DMS114 treated with DMSO at 0.1 percent for 48 hours (cell line): ENCODE measurements at regions not wholly inside any gene's neighbourhood (a gene's known extent, or its start where the extent isn't known, plus 50 kb on each side); places are given as distances from the start of the nearest gene placed in this dataset.

Experiments
- DNase-seq: peaks from one replicate; lab custom pipeline; 2025; ENCODE audit not compliant: unreplicated experiment; lab: John Stamatoyannopoulos, UW

DNA sequence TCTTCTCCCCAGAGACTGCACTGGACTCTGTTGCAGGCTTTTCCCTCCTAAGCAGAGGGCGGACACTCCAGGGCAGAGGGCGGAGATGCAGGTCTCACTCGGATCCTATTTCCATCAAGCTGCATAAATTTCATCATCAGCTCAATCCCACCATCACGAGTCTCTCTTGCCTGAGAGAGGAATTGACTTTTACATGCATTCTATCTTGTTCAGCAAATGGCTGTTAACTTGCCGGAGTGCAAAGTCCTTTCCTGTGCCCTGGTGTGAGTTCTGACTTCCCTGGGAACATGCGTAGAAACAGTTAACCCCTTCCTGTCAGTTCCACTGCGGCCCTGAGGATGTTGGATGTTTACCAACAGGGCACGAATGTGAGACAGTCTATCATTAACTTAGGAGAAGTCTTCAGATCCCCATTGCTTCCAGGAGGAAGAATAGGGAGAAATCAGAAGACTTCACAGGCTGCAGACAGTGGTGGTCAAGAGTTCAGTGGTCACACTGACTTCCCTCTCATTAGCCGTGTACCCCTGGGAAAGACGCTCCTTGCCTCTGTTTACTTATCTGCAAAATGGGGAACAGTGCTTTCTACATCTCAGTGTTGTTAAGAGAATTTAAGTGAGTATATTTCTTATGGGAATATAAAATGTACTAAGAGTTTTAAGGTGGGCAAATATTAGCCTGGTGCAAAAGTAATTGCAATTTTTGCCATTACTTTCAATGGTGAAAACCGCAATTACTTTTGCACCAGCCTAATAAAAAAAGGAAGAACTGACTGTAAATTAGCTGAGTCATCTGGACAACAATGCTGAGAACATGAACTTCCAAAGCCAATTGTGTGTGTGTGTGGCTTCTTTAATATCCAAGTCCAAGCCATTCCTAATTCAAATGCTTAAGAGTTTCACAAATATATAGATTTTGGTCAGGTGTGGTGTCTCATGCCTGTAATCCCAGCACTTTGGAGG lies 248.0 kb downstream of the DRD1 start:
- no peak for DNase-seq

GRCh38 chr5:175181331-175181730 lies 262.7 kb downstream of the DRD1 start:
- no peak for DNase-seq

DNA sequence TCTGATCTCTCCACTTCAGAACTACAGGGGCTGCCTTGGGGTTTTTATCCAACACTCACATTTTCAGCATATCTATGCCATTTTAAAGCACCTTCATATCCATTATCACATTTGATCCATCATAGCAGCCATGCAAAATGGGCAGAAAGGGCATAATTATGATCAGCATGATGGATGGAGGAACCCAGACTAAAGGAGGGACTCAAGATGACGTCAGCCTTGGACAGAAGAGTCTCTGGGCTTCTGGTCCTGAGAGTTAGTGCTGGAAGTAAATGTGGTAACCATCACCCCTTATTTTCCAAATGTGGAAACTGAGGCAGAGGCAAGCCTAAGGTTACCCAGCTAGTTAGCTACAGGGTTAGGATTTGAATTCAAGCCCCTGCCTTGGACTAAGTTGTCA lies 273.1 kb downstream of the DRD1 start:
- DNase-seq = no peak

- no peak for DNase-seq
These were observed 275.0 kb downstream of the DRD1 start for GRCh38 chr5:175168882-175169507.

DNA sequence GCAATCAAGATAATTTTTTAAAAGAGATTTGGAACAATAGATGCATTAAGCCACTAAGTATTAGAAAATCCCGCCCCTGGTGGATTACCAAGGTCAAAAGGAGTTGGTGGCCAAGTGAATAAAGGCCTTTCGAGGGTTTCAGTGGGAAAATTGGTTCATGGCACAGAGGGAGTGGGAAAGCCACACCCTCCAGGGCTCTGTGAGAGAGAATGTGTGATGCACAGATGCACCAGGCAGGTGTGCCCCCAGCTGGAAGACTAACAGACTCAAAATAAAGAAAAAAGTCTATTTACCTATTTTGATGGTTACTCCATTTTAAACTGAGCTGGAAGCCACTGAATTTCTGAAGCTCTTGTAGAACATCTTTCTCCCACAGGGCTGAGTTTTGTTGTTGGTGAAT lies 278.0 kb downstream of the DRD1 start:
- DNase-seq = no peak

GRCh38 chr5:175163586-175164275 lies 280.3 kb downstream of the DRD1 start:
- DNase-seq = no peak

- no peak for DNase-seq
These were observed 281.9 kb downstream of the DRD1 start for GRCh38 chr5:175162036-175162435.

DNA sequence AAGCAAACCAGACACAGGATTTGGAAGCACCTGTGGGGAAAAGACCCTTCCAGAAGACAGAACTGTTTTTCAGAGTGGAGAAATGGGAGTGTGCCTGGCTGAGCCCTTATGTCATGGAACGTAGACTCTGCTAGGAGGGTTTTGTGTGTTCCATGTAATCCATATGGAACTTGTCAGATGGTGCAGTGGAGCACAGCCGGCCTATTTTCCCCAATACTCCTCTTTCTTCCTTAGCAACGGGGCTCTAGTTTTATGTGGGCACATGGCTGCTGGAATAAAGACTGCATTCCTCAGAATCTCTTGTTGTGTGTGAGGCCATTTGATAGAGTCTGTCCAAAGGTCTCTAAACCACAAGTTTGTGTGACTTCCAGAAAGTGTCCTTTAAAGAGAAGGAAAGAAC lies 284.0 kb downstream of the DRD1 start:
- no peak for DNase-seq

DNA sequence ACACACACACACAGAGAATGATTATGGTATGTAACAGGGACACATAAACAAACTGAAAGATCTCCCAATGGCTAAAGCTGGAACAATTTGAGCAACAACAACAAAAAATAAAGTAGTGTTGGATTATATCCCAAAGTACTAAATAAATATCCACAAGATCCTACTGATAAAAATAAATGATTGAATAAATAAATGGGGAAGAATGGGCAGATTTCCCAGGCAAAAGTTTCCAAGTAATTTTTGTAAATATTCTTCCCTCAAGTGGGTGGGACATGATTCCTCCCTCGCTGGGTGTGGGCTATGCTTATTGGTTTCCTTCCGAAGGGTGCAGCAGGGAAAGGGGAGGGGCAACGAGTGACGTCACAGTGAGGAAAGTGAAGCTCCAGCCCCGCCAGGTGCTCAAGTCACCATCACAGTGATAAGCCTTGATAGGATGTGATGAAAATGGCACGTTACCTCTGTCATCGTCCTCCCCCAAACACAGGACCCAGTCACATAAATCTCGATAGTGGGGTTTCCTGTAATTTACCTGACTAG lies 295.3 kb downstream of the DRD1 start:
- no peak for DNase-seq

DNA sequence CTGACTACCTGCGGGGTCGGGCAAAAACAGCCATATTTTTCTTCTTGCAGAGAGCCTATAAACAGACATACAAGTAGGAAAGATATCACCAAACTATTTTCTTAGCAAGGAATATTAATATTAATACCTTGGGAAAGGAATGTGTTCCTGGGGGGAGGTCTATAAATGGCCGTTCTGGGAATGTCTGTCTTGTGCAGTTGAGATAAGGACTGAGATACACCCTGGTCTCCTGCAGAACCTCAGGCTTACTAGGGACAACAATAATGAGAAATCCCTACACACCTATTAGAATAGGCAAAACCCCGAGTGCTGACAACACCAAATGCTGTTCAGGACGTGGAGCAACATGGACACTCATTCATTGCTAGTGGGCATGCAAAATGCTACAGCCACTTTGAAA lies 297.2 kb downstream of the DRD1 start:
- no peak for DNase-seq

DNA sequence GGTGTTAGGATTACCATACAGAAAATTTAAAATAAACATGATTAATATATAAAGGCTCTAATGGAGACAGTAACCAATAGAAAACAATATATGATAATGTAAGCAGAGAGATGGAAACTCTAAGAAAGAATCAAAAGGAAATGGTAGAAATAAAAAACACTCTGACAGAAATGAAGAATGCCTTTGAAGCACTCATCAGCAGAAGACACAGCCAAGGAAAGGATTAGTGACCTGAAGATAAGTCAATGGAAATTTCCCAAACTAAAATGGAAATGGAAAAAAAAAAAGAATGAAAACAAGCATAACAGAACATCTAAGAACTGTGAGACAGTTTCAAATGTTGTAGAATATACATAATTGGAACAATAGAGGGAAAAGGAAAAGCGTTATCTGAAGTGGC lies 302.6 kb downstream of the DRD1 start:
- no peak for DNase-seq

- DNase-seq = no peak
These were observed 310.8 kb downstream of the DRD1 start for GRCh38 chr5:175133185-175133584.

DNA sequence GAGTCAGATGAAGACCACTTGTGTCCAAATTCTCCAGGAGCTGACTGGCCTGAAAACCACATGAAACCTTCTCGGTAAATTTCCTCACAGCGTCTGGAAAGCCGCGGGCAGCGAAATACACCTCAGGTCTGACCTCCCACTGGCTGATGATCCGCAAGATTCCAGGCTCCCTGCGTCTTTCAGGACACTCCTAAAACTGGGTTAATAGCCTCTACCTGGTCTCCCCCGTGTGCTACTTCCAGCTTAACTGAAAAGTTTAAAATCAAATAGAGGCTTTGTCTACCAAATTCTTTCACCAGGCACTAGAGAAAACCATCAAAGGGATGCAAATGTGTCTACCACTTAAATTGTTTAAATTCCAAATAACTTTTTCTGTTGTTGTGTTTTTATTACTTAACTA lies 312.6 kb downstream of the DRD1 start:
- no peak for DNase-seq

DNA sequence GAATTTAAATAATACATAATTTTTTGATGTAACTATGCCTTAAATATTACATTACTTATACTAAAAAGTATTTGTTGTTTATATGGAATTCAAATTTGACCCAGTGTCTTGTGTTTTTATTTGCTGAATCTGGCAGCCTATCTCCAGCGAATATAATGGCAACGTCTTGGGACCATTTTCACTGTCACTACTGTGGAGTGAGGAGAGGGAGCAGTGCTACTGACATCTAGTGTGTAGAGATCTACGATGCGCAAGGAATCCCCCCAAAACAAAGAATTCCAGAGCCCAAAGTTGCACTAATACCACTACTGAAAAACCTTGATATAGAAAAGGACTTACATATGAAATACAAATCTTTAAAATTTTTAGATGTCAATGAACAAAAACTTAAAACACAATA lies 314.4 kb downstream of the DRD1 start:
- no peak for DNase-seq

DNA sequence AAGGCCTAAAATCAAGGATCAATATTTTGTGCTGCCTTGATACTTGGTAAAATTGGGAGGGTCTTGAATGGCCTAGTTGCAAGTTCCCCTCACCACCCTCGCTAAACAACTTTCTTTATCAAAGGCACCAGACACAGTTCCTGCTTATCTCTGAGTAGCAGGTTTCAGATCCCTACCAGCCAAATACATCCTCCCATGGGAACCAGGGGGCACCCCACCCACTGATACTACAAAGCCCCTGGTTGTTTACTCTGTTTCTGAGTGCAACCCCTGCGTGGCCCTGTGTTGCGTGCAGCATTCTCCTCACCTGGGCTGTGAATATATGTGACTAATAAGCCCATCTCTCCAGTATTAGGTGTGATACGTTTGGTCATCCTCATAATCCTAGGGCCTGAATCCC lies 314.9 kb downstream of the DRD1 start:
- no peak for DNase-seq

GRCh38 chr5:175124821-175125220 lies 319.2 kb downstream of the DRD1 start:
- no peak for DNase-seq

GRCh38 chr5:175124251-175124813 lies 319.6 kb downstream of the DRD1 start:
- no peak for DNase-seq

GRCh38 chr5:175123542-175123941 lies 320.4 kb downstream of the DRD1 start:
- no peak for DNase-seq

DNA sequence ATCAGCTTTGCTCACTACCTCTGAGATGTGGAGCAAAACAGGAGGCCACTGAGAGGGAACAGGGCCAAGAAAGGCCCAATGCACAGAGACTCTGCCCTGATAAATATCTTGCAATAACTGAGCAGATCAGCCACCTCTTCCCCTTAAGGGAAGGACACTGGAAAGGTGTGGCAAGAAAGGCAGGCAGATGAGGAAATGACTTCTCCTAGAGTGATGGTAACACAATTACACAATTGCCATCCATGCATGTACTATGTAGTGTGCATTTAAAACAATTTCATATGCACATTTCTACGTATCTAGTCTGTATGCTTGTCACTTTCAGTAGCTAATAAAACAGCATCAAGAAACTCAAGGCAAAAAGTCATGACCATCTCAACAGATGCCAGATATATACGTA lies 322.5 kb downstream of the DRD1 start:
- DNase-seq = no peak

DNA sequence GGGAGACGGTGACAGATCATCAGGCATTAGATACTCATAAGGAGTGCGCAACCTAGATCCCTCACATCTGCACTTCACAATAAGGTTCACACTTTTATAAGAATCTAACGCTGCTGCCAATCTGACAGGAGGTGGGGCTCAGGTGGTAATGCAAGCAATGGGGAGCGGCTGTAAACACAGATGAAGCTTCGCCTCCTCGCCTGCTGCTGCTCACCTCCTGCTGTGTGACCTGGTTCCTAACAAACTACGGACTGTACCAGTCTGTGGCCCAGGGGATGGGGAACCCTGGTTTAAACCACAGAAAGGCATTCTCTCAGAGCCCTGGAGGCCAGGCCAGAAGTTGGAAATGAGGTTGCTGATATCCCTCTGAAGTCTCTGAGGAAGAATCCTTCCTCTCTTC lies 323.6 kb downstream of the DRD1 start:
- DNase-seq = no peak

DNA sequence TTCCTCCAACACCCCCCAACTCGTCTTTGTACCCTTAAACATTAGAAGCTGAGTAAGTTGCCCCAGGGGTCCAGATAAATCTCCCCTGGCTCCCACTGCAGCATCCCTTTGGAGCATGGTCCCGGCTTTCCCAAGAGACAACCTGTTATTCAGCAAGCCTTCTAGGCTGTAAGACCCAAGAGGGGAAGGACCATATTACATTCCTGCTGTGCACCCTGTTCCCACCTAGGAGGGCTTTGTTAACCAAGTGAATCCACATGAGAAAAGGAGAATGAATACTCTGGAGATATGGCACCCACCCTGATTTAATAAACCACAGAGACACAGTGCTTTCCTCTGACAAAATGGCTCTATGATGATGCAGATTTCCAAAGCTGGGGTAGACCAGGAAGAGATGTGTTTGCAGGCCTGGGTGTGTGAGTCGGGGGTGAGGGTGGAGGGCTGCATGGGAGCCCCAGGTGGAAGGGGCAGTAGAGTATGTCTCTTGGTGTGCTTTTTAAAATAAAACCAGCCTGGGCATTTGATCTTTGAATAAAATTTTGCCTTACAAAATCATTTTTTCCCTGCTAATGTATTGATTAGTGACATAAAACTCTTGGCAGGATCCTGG lies 325.2 kb downstream of the DRD1 start:
- DNase-seq = no peak
